GM21381 (cell line): ENCODE measurements at regions not wholly inside any gene's neighbourhood (a gene's known extent, or its start where the extent isn't known, plus 50 kb on each side); places are given as distances from the start of the nearest gene placed in this dataset.
"Not testable (repeated sequence)": the region's sequence is repeated elsewhere in the genome, so short reads cannot be mapped to it uniquely, and the experiment has no call there.

Experiments used
- ATAC-seq: cut with Tn5 transposase; IDR thresholded peaks from one replicate; pipeline ENCODE4 v1.9.1; 2021; ENCODE audit warnings: mild to moderate bottlenecking, moderate library complexity; ENCODE audit not compliant: unreplicated experiment

- ATAC-seq: no peak
These were observed 131.3 kb downstream of the MACIR start for GRCh38 chr5:103389846-103390245.

GRCh38 chr5:103389357-103389756, 130.8 kb downstream of the MACIR start:
- no peak for ATAC-seq

- no peak for ATAC-seq
These were observed 127.2 kb downstream of the MACIR start for GRCh38 chr5:103385722-103386121.

- ATAC-seq: not testable (repeated sequence)
These were observed 119.1 kb downstream of the MACIR start for GRCh38 chr5:103377638-103378037.

- no peak for ATAC-seq
These were observed 117.5 kb downstream of the MACIR start for GRCh38 chr5:103375863-103376591.

- no peak for ATAC-seq
These were observed 116.8 kb downstream of the MACIR start for GRCh38 chr5:103375350-103375749.

GRCh38 chr5:103374473-103374963, 116.0 kb downstream of the MACIR start:
- ATAC-seq: no peak

- no peak for ATAC-seq
These were observed 115.3 kb downstream of the MACIR start for GRCh38 chr5:103373597-103374472.

- ATAC-seq: no peak
These were observed 112.6 kb downstream of the MACIR start for GRCh38 chr5:103371046-103371607.

GRCh38 chr5:103369125-103370120, 110.9 kb downstream of the MACIR start:
- ATAC-seq: no peak

GRCh38 chr5:103367702-103368101, 109.1 kb downstream of the MACIR start:
- no peak for ATAC-seq

- no peak for ATAC-seq
These were observed 108.5 kb downstream of the MACIR start for GRCh38 chr5:103366918-103367549.

- no peak for ATAC-seq
These were observed 105.5 kb downstream of the MACIR start for GRCh38 chr5:103364074-103364473.

GRCh38 chr5:103362211-103362610, 103.6 kb downstream of the MACIR start:
- ATAC-seq: no peak

GRCh38 chr5:103360475-103360874, 101.9 kb downstream of the MACIR start:
- no peak for ATAC-seq

GRCh38 chr5:103358305-103358995, 99.9 kb downstream of the MACIR start:
- ATAC-seq: no peak

- ATAC-seq: no peak
These were observed 99.1 kb downstream of the MACIR start for GRCh38 chr5:103357636-103358035.

- ATAC-seq: no peak
These were observed 98.0 kb downstream of the MACIR start for GRCh38 chr5:103356350-103357091.

- no peak for ATAC-seq
These were observed 97.0 kb downstream of the MACIR start for GRCh38 chr5:103355579-103355978.
